ENCODE measurements at regions not wholly inside any gene's neighbourhood (a gene's known extent, or its start where the extent isn't known, plus 50 kb on each side); places are given as distances from the start of the nearest gene placed in this dataset.

DNA sequence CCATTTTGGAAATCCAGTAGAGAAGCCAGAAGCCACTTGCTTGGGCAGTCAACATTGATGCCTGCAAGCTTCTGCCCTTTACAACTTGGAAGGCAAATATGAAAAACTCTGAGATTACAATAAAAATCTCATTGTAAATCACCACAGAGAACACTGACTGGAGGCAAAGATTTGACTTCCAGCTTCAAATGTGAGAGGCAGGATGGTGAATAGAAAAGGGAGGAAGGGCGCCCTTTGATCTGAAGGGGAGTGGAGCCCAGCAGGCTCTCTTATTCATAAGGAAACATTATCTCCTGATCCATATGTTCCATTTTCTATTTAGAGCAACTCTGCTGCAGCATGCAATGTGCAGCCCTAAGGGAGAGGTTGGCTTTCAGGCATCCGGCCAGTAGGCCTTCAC is 348.3 kb downstream of the AJAP1 start:
- TF ChIP-seq, protein P1, sequence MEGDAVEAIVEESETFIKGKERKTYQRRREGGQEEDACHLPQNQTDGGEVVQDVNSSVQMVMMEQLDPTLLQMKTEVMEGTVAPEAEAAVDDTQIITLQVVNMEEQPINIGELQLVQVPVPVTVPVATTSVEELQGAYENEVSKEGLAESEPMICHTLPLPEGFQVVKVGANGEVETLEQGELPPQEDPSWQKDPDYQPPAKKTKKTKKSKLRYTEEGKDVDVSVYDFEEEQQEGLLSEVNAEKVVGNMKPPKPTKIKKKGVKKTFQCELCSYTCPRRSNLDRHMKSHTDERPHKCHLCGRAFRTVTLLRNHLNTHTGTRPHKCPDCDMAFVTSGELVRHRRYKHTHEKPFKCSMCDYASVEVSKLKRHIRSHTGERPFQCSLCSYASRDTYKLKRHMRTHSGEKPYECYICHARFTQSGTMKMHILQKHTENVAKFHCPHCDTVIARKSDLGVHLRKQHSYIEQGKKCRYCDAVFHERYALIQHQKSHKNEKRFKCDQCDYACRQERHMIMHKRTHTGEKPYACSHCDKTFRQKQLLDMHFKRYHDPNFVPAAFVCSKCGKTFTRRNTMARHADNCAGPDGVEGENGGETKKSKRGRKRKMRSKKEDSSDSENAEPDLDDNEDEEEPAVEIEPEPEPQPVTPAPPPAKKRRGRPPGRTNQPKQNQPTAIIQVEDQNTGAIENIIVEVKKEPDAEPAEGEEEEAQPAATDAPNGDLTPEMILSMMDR (IDR thresholded peaks at IDR 0.05; ENCODE audit: low read depth, low read length, missing input control): no peak
- TF ChIP-seq JUND (IDR thresholded peaks at IDR 0.05) (no peak), RAD21 (IDR thresholded peaks at IDR 0.05) (no peak), NR2F2 (IDR thresholded peaks at IDR 0.05) (no peak), SP1 (IDR thresholded peaks at IDR 0.05) (no peak)
- TF ChIP-seq, protein P2, sequence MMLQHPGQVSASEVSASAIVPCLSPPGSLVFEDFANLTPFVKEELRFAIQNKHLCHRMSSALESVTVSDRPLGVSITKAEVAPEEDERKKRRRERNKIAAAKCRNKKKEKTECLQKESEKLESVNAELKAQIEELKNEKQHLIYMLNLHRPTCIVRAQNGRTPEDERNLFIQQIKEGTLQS (IDR thresholded peaks at IDR 0.05): no peak
- TF ChIP-seq, protein P3, sequence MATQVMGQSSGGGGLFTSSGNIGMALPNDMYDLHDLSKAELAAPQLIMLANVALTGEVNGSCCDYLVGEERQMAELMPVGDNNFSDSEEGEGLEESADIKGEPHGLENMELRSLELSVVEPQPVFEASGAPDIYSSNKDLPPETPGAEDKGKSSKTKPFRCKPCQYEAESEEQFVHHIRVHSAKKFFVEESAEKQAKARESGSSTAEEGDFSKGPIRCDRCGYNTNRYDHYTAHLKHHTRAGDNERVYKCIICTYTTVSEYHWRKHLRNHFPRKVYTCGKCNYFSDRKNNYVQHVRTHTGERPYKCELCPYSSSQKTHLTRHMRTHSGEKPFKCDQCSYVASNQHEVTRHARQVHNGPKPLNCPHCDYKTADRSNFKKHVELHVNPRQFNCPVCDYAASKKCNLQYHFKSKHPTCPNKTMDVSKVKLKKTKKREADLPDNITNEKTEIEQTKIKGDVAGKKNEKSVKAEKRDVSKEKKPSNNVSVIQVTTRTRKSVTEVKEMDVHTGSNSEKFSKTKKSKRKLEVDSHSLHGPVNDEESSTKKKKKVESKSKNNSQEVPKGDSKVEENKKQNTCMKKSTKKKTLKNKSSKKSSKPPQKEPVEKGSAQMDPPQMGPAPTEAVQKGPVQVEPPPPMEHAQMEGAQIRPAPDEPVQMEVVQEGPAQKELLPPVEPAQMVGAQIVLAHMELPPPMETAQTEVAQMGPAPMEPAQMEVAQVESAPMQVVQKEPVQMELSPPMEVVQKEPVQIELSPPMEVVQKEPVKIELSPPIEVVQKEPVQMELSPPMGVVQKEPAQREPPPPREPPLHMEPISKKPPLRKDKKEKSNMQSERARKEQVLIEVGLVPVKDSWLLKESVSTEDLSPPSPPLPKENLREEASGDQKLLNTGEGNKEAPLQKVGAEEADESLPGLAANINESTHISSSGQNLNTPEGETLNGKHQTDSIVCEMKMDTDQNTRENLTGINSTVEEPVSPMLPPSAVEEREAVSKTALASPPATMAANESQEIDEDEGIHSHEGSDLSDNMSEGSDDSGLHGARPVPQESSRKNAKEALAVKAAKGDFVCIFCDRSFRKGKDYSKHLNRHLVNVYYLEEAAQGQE (IDR thresholded peaks at IDR 0.05): no peak
